A549 (cell line): ENCODE measurements at regions not wholly inside any gene's neighbourhood (a gene's known extent, or its start where the extent isn't known, plus 50 kb on each side); places are given as distances from the start of the nearest gene placed in this dataset.

Source experiments
- ATOH8 ChIP-seq: fragments of 250-450 bp; sonication (Bioruptor Pico); IDR thresholded peaks from 2 replicates; pipeline ENCODE4 v1.5.0; 2020; ENCODE audit warnings: low read depth, mild to moderate bottlenecking, moderate library complexity
- CBX2 ChIP-seq: fragments of 200-600 bp; sonication (generic); IDR thresholded peaks from 2 replicates; pipeline ENCODE4 v1.6.1; 2016; ENCODE audit warnings: low read depth, mild to moderate bottlenecking, borderline replicate concordance
- CTCF ChIP-seq: fragments of >200 bp; sonication (Bioruptor Twin); formaldehyde crosslinking; IDR thresholded peaks from 3 replicates; pipeline ENCODE4 v1.5.1; 2016
- ELK1 ChIP-seq: fragments of 150-350 bp; IDR thresholded peaks from 2 replicates; pipeline ENCODE4 v1.6.1; 2014; ENCODE audit warnings: low read depth, mild to moderate bottlenecking, low read length
- POLR2A ChIP-seq: IDR thresholded peaks from 2 replicates; pipeline ENCODE4 v1.6.1; 2012; ENCODE audit warnings: mild to moderate bottlenecking, low read length
- POLR2AphosphoS2 ChIP-seq: conservative IDR thresholded peaks from 2 replicates; pipeline ENCODE4 v1.6.1; 2012; ENCODE audit warnings: low read length, improper control_type of control experiment, inconsistent platforms
- REST ChIP-seq: fragments of 200-600 bp; sonication (generic); IDR thresholded peaks from 2 replicates; pipeline ENCODE4 v1.6.1; 2016; ENCODE audit warnings: antibody characterized with exemption, mild to moderate bottlenecking, moderate library complexity

- TF ChIP-seq REST: no peak
- TF ChIP-seq CTCF: no peak
- no peak for TF ChIP-seq CBX2
- no peak for TF ChIP-seq ELK1
- no peak for TF ChIP-seq POLR2A
- TF ChIP-seq POLR2AphosphoS2: no peak
- no peak for TF ChIP-seq ATOH8 (CRISPR knock-in tag)
Measured at GRCh38 chr6:100229512-100229911, 235.2 kb downstream of the SIM1 start.
